HG03045 (cell line): ENCODE measurements at regions not wholly inside any gene's neighbourhood (a gene's known extent, or its start where the extent isn't known, plus 50 kb on each side); places are given as distances from the start of the nearest gene placed in this dataset.
"Not testable (repeated sequence)": the region's sequence is repeated elsewhere in the genome, so short reads cannot be mapped to it uniquely, and the experiment has no call there.

ENCODE experiments used
- ATAC-seq: cut with Tn5 transposase; IDR thresholded peaks from one replicate; pipeline ENCODE4 v1.9.1; 2021; ENCODE audit warnings: mild to moderate bottlenecking, moderate library complexity; ENCODE audit not compliant: unreplicated experiment

- ATAC-seq = no peak
These were observed 616.7 kb upstream of the PTBP2 start for GRCh38 chr1:96104906-96105305.

- no peak for ATAC-seq
These were observed 604.9 kb upstream of the PTBP2 start for GRCh38 chr1:96116731-96117130.

- no peak for ATAC-seq
These were observed 591.2 kb upstream of the PTBP2 start for GRCh38 chr1:96130432-96130831.

- no peak for ATAC-seq
These were observed 576.9 kb upstream of the PTBP2 start for GRCh38 chr1:96144636-96145035.

- no peak for ATAC-seq
These were observed 576.1 kb upstream of the PTBP2 start for GRCh38 chr1:96145492-96145891.

GRCh38 chr1:96152957-96153356, 568.6 kb upstream of the PTBP2 start:
- not testable (repeated sequence) for ATAC-seq

GRCh38 chr1:96157101-96157500, 564.5 kb upstream of the PTBP2 start:
- no peak for ATAC-seq

- ATAC-seq = no peak
These were observed 562.2 kb upstream of the PTBP2 start for GRCh38 chr1:96159379-96159778.

- no peak for ATAC-seq
These were observed 557.5 kb upstream of the PTBP2 start for GRCh38 chr1:96164053-96164452.

GRCh38 chr1:96178053-96178452, 543.5 kb upstream of the PTBP2 start:
- no peak for ATAC-seq

- no peak for ATAC-seq
These were observed 538.1 kb upstream of the PTBP2 start for GRCh38 chr1:96183485-96183884.

- no peak for ATAC-seq
These were observed 537.7 kb upstream of the PTBP2 start for GRCh38 chr1:96183928-96184327.

GRCh38 chr1:96185181-96185580, 536.4 kb upstream of the PTBP2 start:
- ATAC-seq = no peak

- no peak for ATAC-seq
These were observed 534.6 kb upstream of the PTBP2 start for GRCh38 chr1:96187020-96187419.

- no peak for ATAC-seq
These were observed 530.4 kb upstream of the PTBP2 start for GRCh38 chr1:96191165-96191564.

GRCh38 chr1:96206451-96206850, 515.1 kb upstream of the PTBP2 start:
- no peak for ATAC-seq

GRCh38 chr1:96207936-96208335, 513.6 kb upstream of the PTBP2 start:
- ATAC-seq = no peak

- no peak for ATAC-seq
These were observed 513.2 kb upstream of the PTBP2 start for GRCh38 chr1:96208428-96208827.

GRCh38 chr1:96210054-96210453, 511.5 kb upstream of the PTBP2 start:
- no peak for ATAC-seq

GRCh38 chr1:96211202-96211601, 510.4 kb upstream of the PTBP2 start:
- no peak for ATAC-seq

GRCh38 chr1:96214982-96215381, 506.6 kb upstream of the PTBP2 start:
- no peak for ATAC-seq

- ATAC-seq = no peak
These were observed 500.9 kb upstream of the PTBP2 start for GRCh38 chr1:96220651-96221050.

GRCh38 chr1:96222701-96223100, 498.9 kb upstream of the PTBP2 start:
- no peak for ATAC-seq

- not testable (repeated sequence) for ATAC-seq
These were observed 497.4 kb upstream of the PTBP2 start for GRCh38 chr1:96224229-96224628.
